MCF 10A (cell line): ENCODE measurements at regions not wholly inside any gene's neighbourhood (a gene's known extent, or its start where the extent isn't known, plus 50 kb on each side); places are given as distances from the start of the nearest gene placed in this dataset.

ENCODE experiments used
- BruUV-seq: library from RNA; stranded (reverse); fragments of 400-500 nt; replicated peaks from 2 replicates; lab custom pipeline; 2021; lab: Mats Ljungman, UMichigan
- CTCF ChIA-PET: fragments of 300-600 bp; sonication (Branson Sonifier 250); formaldehyde crosslinking; extraction: SDS; loops from one replicate; lab custom pipeline; 2021; ENCODE audit warnings: antibody characterized with exemption, inconsistent platforms; lab: Yijun Ruan, JAX
- POLR2A ChIA-PET: fragments of 300-600, 350-650 bp; sonication (Branson Sonifier 250); formaldehyde crosslinking; extraction: SDS; loops from one replicate; lab custom pipeline; 2020; ENCODE audit warnings: antibody characterized with exemption, inconsistent platforms; lab: Yijun Ruan, JAX
- DNase-seq: peaks from one replicate; pipeline ENCODE4 v3.0.0-alpha.2; 2018; ENCODE audit not compliant: unreplicated experiment
- H3K27ac Mint-ChIP-seq: one replicate; pipeline ENCODE4 v1.8.0; 2022; ENCODE audit warnings: mild to moderate bottlenecking, low read depth, mixed read lengths; ENCODE audit not compliant: unreplicated experiment
- H3K27me3 Mint-ChIP-seq: one replicate; pipeline ENCODE4 v1.8.0; 2022; ENCODE audit warnings: mixed read lengths; ENCODE audit not compliant: insufficient read depth, unreplicated experiment
- H3K36me3 Mint-ChIP-seq: one replicate; pipeline ENCODE4 v1.8.0; 2022; ENCODE audit warnings: mild to moderate bottlenecking, moderate library complexity, mixed read lengths; ENCODE audit not compliant: insufficient read depth, unreplicated experiment
- H3K4me1 Mint-ChIP-seq: one replicate; pipeline ENCODE4 v1.8.0; 2022; ENCODE audit warnings: mixed read lengths; ENCODE audit not compliant: insufficient read depth, unreplicated experiment
- H3K4me3 Mint-ChIP-seq: one replicate; pipeline ENCODE4 v1.8.0; 2022; ENCODE audit warnings: mild to moderate bottlenecking, moderate library complexity, mixed read lengths; ENCODE audit not compliant: unreplicated experiment
- H3K9me3 Mint-ChIP-seq: one replicate; pipeline ENCODE4 v1.8.0; 2022; ENCODE audit warnings: mixed read lengths; ENCODE audit not compliant: unreplicated experiment
- intact Hi-C: fragments of 100-400 bp; cut with micrococcal nuclease; formaldehyde crosslinking; loops from 2 replicates; pipeline ENCODE4 v1.14.1; 2022
- TF ChIP-seq, protein P1 (sequence below): fragments of 200-600 bp; IDR thresholded peaks from one replicate; pipeline ENCODE4 v1.8.0; 2022; ENCODE audit warnings: antibody characterized with exemption, mild to moderate bottlenecking; ENCODE audit not compliant: unreplicated experiment

DNA sequence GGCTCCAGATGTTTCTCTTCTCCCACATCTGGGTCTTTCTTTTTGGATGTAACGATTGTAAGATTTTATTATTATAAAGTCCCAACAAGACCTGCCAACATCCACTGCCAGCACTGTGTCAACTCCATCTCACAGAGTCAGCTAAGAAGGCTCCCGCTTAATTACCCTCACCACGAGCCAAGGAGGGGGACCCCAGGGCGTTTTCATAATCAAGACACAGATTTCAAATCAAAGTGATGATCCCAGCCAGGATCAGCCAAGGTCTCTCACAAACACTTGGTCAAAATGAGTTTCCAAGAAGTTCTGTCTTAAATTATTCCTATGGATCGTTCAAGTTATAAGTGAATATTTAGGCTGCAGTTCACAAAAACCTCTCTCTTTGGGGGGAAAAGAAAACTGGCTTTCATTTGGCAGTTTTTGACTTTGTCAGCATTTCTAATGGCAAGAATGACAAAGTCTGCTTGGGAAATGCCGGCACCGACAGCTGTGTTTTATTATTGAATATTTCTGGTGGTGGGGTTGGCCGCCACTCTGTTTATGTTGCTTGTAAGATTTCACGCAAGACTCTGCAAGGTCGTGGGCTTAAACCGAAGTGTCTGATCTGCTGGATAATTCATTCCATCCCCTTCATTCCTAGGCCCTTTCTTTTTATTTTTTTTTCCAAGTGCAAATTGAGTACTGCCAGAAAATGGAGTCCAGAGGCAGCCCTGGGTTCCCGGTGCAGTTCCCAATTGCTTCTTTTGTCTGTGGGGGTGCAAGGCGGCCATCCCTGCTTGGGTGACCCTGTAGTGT is 170.2 kb upstream of the PMEPA1 start:
- POLR2A ChIA-PET, result interaction anchor here (0.6 kb wide), 1 partner anchor 8 kb away, joined by 3 read pairs; no protein-coding TSS in a partner anchor
- BruUV-seq, result no TSS peak
- Mint-ChIP-seq H3K36me3 (no peaks in the 10 kb centered on the region), H3K9me3 (no peaks in the 10 kb centered on the region), H3K27ac (no peak overlapping the region), H3K4me1 (peaks cover 8% of the 10 kb centered on the region), H3K4me3 (no peak overlapping the region), H3K27me3 (peaks cover 76% of the 10 kb centered on the region)
- TF ChIP-seq, protein P1, sequence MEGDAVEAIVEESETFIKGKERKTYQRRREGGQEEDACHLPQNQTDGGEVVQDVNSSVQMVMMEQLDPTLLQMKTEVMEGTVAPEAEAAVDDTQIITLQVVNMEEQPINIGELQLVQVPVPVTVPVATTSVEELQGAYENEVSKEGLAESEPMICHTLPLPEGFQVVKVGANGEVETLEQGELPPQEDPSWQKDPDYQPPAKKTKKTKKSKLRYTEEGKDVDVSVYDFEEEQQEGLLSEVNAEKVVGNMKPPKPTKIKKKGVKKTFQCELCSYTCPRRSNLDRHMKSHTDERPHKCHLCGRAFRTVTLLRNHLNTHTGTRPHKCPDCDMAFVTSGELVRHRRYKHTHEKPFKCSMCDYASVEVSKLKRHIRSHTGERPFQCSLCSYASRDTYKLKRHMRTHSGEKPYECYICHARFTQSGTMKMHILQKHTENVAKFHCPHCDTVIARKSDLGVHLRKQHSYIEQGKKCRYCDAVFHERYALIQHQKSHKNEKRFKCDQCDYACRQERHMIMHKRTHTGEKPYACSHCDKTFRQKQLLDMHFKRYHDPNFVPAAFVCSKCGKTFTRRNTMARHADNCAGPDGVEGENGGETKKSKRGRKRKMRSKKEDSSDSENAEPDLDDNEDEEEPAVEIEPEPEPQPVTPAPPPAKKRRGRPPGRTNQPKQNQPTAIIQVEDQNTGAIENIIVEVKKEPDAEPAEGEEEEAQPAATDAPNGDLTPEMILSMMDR, result no peak
- intact Hi-C loops, result loop anchor here (10.0 kb wide), 2 partner anchors 185 to 205 kb away; no protein-coding TSS in a partner anchor
- no peak for DNase-seq
- CTCF ChIA-PET, result interaction anchor here (0.9 kb wide), 1 partner anchor 103 kb away, joined by 3 read pairs; no protein-coding TSS in a partner anchor

DNA sequence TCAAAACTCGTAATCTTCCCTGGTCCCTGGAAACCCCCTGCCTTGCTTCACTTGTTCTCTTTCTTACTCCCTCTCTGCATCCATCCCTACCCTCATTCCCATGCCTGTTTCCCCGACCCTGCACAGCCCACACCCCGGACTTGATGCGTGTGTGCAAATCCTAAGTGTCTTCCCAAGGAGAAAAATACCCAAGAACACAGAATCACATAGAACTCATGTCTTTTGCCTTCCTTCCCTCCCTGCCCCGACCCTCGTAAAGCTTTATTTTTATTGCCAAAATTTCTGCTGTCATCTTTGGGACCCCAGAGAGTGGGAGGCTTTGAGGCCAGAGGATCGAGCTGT is 169.6 kb upstream of the PMEPA1 start:
- no TSS peak for BruUV-seq
- CTCF ChIA-PET, result no interaction called here

DNA sequence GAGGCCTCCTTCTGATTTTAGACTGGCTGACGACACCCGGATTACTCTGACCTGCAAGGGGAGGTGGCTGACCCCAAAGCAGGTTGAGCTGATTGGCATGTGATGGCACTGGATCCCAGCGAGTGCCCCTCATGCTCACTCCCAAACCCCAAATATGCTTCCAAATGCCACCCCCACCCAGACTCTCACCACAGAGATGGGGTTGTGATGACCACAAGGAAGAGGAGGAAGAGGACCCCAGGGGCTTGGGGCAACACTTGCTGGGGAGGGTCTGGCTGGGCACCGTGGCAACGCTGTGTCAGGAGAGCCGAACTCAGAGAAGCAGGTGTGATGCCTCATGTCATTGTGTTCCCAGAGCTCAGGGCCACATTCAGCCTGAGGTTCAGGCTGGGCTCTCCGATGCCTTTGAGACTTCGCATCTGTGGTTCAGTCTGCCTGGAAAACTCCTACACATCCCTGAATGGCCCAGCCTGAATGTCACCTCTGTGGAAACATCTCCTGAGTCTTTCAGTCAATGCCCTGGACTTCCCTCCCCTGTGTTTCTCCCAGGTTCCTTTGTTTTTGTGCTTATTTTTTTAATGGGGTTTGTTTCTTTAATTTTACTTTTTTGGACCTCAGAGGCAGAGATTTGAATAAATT is 169.1 kb upstream of the PMEPA1 start:
- H3K36me3 Mint-ChIP-seq, result no peaks in the 10 kb centered on the region
- TF ChIP-seq, protein P1, result no peak
- CTCF ChIA-PET, result no interaction called here
- no peak overlapping the region for H3K4me3 Mint-ChIP-seq
- DNase-seq, result no peak
- BruUV-seq, result no TSS peak
- POLR2A ChIA-PET, result no interaction called here
- no peaks in the 10 kb centered on the region for H3K9me3 Mint-ChIP-seq
- no peak overlapping the region for H3K27ac Mint-ChIP-seq
- peaks cover 8% of the 10 kb centered on the region for H3K4me1 Mint-ChIP-seq
- H3K27me3 Mint-ChIP-seq, result peaks cover 69% of the 10 kb centered on the region
- intact Hi-C loops, result no loop called here

More for the DNA sequence above, 169.6 kb upstream of the PMEPA1 start:
- DNase-seq, result no peak
- no peaks in the 10 kb centered on the region for H3K36me3 Mint-ChIP-seq
- POLR2A ChIA-PET, result no interaction called here
- H3K4me1 Mint-ChIP-seq, result peaks cover 8% of the 10 kb centered on the region
- intact Hi-C loops, result no loop called here
- H3K4me3 Mint-ChIP-seq, result no peak overlapping the region
- H3K9me3 Mint-ChIP-seq, result no peaks in the 10 kb centered on the region
- H3K27me3 Mint-ChIP-seq, result peaks cover 74% of the 10 kb centered on the region
- no peak overlapping the region for H3K27ac Mint-ChIP-seq
- TF ChIP-seq, protein P1, result no peak

DNA sequence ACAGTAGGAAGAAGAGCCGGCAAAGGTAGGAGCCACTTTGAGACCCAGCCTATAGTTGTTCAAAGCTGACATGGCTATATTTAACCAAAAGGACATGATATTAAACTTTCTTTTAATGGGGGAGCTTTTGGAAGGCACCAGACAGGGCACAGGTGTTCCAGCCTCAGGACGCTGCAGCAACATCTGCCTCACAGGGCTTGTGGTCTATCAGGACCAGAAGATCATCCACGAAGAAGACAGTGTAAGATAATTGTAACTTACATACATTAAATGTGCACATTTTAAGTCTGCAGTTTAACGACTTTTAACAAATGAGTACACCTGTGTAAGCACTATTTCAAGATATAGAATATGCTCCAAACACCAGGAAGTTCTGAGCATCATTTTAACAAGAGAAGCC is 168.2 kb upstream of the PMEPA1 start:
- H3K4me1 Mint-ChIP-seq, result peaks cover 8% of the 10 kb centered on the region
- no peak for DNase-seq
- CTCF ChIA-PET, result interaction anchor here (0.5 to 0.7 kb wide), 2 partner anchors 182 to 1229 kb away, joined by 3 read pairs; no protein-coding TSS in a partner anchor
- H3K27me3 Mint-ChIP-seq, result peaks cover 69% of the 10 kb centered on the region
- no peak overlapping the region for H3K4me3 Mint-ChIP-seq
- no peak overlapping the region for H3K27ac Mint-ChIP-seq
- POLR2A ChIA-PET, result no interaction called here
- no peaks in the 10 kb centered on the region for H3K36me3 Mint-ChIP-seq
- H3K9me3 Mint-ChIP-seq, result no peaks in the 10 kb centered on the region
- TF ChIP-seq, protein P1, result no peak
- intact Hi-C loops, result no loop called here
- BruUV-seq, result no TSS peak
